HS-5 (cell line): ENCODE measurements at regions not wholly inside any gene's neighbourhood (a gene's known extent, or its start where the extent isn't known, plus 50 kb on each side); places are given as distances from the start of the nearest gene placed in this dataset.

Experiments used
- DNase-seq: peaks from one replicate; pipeline ENCODE4 v3.0.0-alpha.2; 2012; ENCODE audit warnings: low read depth

- DNase-seq = no peak
Observed at GRCh38 chr3:117463276-117464115, 753.9 kb downstream of the TUSC7 start.

GRCh38 chr3:117471831-117472230, 762.3 kb downstream of the TUSC7 start:
- no peak for DNase-seq

- no peak for DNase-seq
Observed at GRCh38 chr3:117473981-117474538, 764.5 kb downstream of the TUSC7 start.

- no peak for DNase-seq
Observed at GRCh38 chr3:117476572-117476971, 767.0 kb downstream of the TUSC7 start.

- DNase-seq = no peak
Observed at GRCh38 chr3:117477214-117477755, 767.7 kb downstream of the TUSC7 start.

- DNase-seq = no peak
Observed at GRCh38 chr3:117479095-117479494, 769.5 kb downstream of the TUSC7 start.

- DNase-seq = no peak
Observed at GRCh38 chr3:117480525-117480924, 770.9 kb downstream of the TUSC7 start.

- DNase-seq = no peak
Observed at GRCh38 chr3:117480972-117481371, 771.4 kb downstream of the TUSC7 start.

- no peak for DNase-seq
Observed at GRCh38 chr3:117483839-117484238, 774.3 kb downstream of the TUSC7 start.

- no peak for DNase-seq
Observed at GRCh38 chr3:117485841-117486240, 776.3 kb downstream of the TUSC7 start.

GRCh38 chr3:117486719-117487716, 777.4 kb downstream of the TUSC7 start:
- DNase-seq = no peak

GRCh38 chr3:117488983-117489382, 779.4 kb downstream of the TUSC7 start:
- no peak for DNase-seq

- DNase-seq = no peak
Observed at GRCh38 chr3:117489663-117490079, 780.1 kb downstream of the TUSC7 start.

GRCh38 chr3:117490716-117491115, 781.1 kb downstream of the TUSC7 start:
- DNase-seq = no peak

GRCh38 chr3:117495620-117496019, 786.0 kb downstream of the TUSC7 start:
- peak; percentile 45 for DNase-seq

GRCh38 chr3:117499189-117499870, 789.8 kb downstream of the TUSC7 start:
- no peak for DNase-seq

- DNase-seq = no peak
Observed at GRCh38 chr3:117507958-117508357, 798.4 kb downstream of the TUSC7 start.

- no peak for DNase-seq
Observed at GRCh38 chr3:117509858-117510257, 800.3 kb downstream of the TUSC7 start.

GRCh38 chr3:117510396-117510795, 800.8 kb downstream of the TUSC7 start:
- DNase-seq = peak; percentile 38

- DNase-seq = no peak
Observed at GRCh38 chr3:117512975-117513374, 803.4 kb downstream of the TUSC7 start.

- DNase-seq = no peak
Observed at GRCh38 chr3:117515309-117515708, 805.7 kb downstream of the TUSC7 start.

- no peak for DNase-seq
Observed at GRCh38 chr3:117518364-117518763, 808.8 kb downstream of the TUSC7 start.
